HG03196 (cell line): ENCODE measurements at regions not wholly inside any gene's neighbourhood (a gene's known extent, or its start where the extent isn't known, plus 50 kb on each side); places are given as distances from the start of the nearest gene placed in this dataset.
"Not testable (repeated sequence)": the region's sequence is repeated elsewhere in the genome, so short reads cannot be mapped to it uniquely, and the experiment has no call there.

ENCODE experiments used
- ATAC-seq: cut with Tn5 transposase; IDR thresholded peaks from one replicate; pipeline ENCODE4 v1.9.1; 2021; ENCODE audit not compliant: unreplicated experiment

GRCh38 chr7:23931633-23932032 lies 221.6 kb downstream of the STK31 start:
- no peak for ATAC-seq

- ATAC-seq: no peak
Observed at GRCh38 chr7:23938215-23938614, 228.2 kb downstream of the STK31 start.

GRCh38 chr7:23938937-23939552 lies 229.0 kb downstream of the STK31 start:
- no peak for ATAC-seq

GRCh38 chr7:23939747-23940146 lies 229.7 kb downstream of the STK31 start:
- not testable (repeated sequence) for ATAC-seq

- ATAC-seq: no peak
Observed at GRCh38 chr7:23941551-23941950, 231.5 kb downstream of the STK31 start.

- no peak for ATAC-seq
Observed at GRCh38 chr7:23942032-23942431, 232.0 kb downstream of the STK31 start.

- no peak for ATAC-seq
Observed at GRCh38 chr7:23944131-23944530, 234.1 kb downstream of the STK31 start.

GRCh38 chr7:23945472-23945871 lies 235.5 kb downstream of the STK31 start:
- no peak for ATAC-seq

GRCh38 chr7:23955145-23955544 lies 245.1 kb downstream of the STK31 start:
- no peak for ATAC-seq

- ATAC-seq: no peak
Observed at GRCh38 chr7:23955600-23956149, 245.7 kb downstream of the STK31 start.

- no peak for ATAC-seq
Observed at GRCh38 chr7:23956772-23957576, 247.0 kb downstream of the STK31 start.

GRCh38 chr7:23959821-23960220 lies 249.8 kb downstream of the STK31 start:
- no peak for ATAC-seq

- ATAC-seq: no peak
Observed at GRCh38 chr7:23960361-23960760, 250.3 kb downstream of the STK31 start.

- ATAC-seq: no peak
Observed at GRCh38 chr7:23963461-23964165, 253.6 kb downstream of the STK31 start.

GRCh38 chr7:23964715-23965114 lies 254.7 kb downstream of the STK31 start:
- ATAC-seq: no peak

- ATAC-seq: no peak
Observed at GRCh38 chr7:23965296-23965695, 255.3 kb downstream of the STK31 start.

- no peak for ATAC-seq
Observed at GRCh38 chr7:23966941-23967340, 256.9 kb downstream of the STK31 start.

GRCh38 chr7:23967949-23968599 lies 258.1 kb downstream of the STK31 start:
- ATAC-seq: no peak

GRCh38 chr7:23968791-23969190 lies 258.8 kb downstream of the STK31 start:
- no peak for ATAC-seq

GRCh38 chr7:23969443-23969842 lies 259.4 kb downstream of the STK31 start:
- ATAC-seq: no peak

GRCh38 chr7:23970193-23970592 lies 260.2 kb downstream of the STK31 start:
- ATAC-seq: no peak
